ENCODE measurements at regions not wholly inside any gene's neighbourhood (a gene's known extent, or its start where the extent isn't known, plus 50 kb on each side); places are given as distances from the start of the nearest gene placed in this dataset.

- DNase-seq (no peak), ATAC-seq (no peak)
- Mint-ChIP-seq H3K4me3 (peak overlapping the region; percentile 81 to 88), H3K4me1 (peaks cover 74% of the 10 kb centered on the region), H3K9me3 (no peaks in the 10 kb centered on the region), H3K27ac (peak overlapping the region; percentile 88 to 94), H3K27me3 (no peaks in the 10 kb centered on the region)
These were observed 75.8 kb downstream of the DAD1 start for GRCh38 chr14:22513066-22513812.

GRCh38 chr14:22512106-22512814 lies 76.8 kb downstream of the DAD1 start:
- Mint-ChIP-seq H3K4me1 (peaks cover 66% of the 10 kb centered on the region), H3K27me3 (no peaks in the 10 kb centered on the region), H3K9me3 (no peaks in the 10 kb centered on the region), H3K4me3 (peak overlapping the region; percentile 81 to 88), H3K27ac (peak overlapping the region; percentile 74 to 87)
- DNase-seq (no peak), ATAC-seq (no peak)

GRCh38 chr14:22510527-22511110 lies 78.4 kb downstream of the DAD1 start:
- H3K27ac Mint-ChIP-seq, result peak overlapping the region; percentile 81 to 95
- H3K27me3 Mint-ChIP-seq, result no peaks in the 10 kb centered on the region
- H3K4me3 Mint-ChIP-seq, result peak overlapping the region; percentile 81 to 88
- no peak for ATAC-seq
- H3K9me3 Mint-ChIP-seq, result no peaks in the 10 kb centered on the region
- no peak for DNase-seq
- H3K4me1 Mint-ChIP-seq, result peaks cover 53% of the 10 kb centered on the region

GRCh38 chr14:22509751-22510300 lies 79.2 kb downstream of the DAD1 start:
- Mint-ChIP-seq H3K9me3 (no peaks in the 10 kb centered on the region), H3K4me1 (peaks cover 45% of the 10 kb centered on the region), H3K27ac (peak overlapping the region; percentile 81 to 95), H3K4me3 (peak overlapping the region; percentile 81 to 88), H3K27me3 (no peaks in the 10 kb centered on the region)
- no peak for DNase-seq
- ATAC-seq, result peak; percentile 50

GRCh38 chr14:22509036-22509709 lies 79.9 kb downstream of the DAD1 start:
- Mint-ChIP-seq H3K4me3 (peak overlapping the region; percentile 81 to 88), H3K27me3 (no peaks in the 10 kb centered on the region), H3K9me3 (no peaks in the 10 kb centered on the region), H3K27ac (peak overlapping the region; percentile 81 to 95), H3K4me1 (peaks cover 42% of the 10 kb centered on the region)
- DNase-seq (no peak), ATAC-seq (no peak)

- DNase-seq (no peak), ATAC-seq (no peak)
- Mint-ChIP-seq H3K9me3 (no peaks in the 10 kb centered on the region), H3K4me1 (peaks cover 44% of the 10 kb centered on the region), H3K27me3 (no peaks in the 10 kb centered on the region), H3K27ac (peak overlapping the region; percentile 81 to 95), H3K4me3 (peak overlapping the region; percentile 81 to 88)
These were observed 80.4 kb downstream of the DAD1 start for GRCh38 chr14:22508662-22509035.

- H3K4me1 Mint-ChIP-seq, result peaks cover 39% of the 10 kb centered on the region
- ATAC-seq (no peak), DNase-seq (no peak)
- H3K27me3 Mint-ChIP-seq, result no peaks in the 10 kb centered on the region
- H3K4me3 Mint-ChIP-seq, result peak overlapping the region; percentile 81 to 88
- peak overlapping the region; percentile 81 to 95 for H3K27ac Mint-ChIP-seq
- no peaks in the 10 kb centered on the region for H3K9me3 Mint-ChIP-seq
These were observed 80.9 kb downstream of the DAD1 start for GRCh38 chr14:22508150-22508457.

GRCh38 chr14:22506778-22507351 lies 82.2 kb downstream of the DAD1 start:
- H3K9me3 Mint-ChIP-seq, result no peaks in the 10 kb centered on the region
- H3K27me3 Mint-ChIP-seq, result no peaks in the 10 kb centered on the region
- H3K4me1 Mint-ChIP-seq, result peaks cover 30% of the 10 kb centered on the region
- peak overlapping the region; percentile 81 to 95 for H3K27ac Mint-ChIP-seq
- ATAC-seq, result peak; percentile 81
- DNase-seq, result no peak
- peak overlapping the region; percentile 81 to 88 for H3K4me3 Mint-ChIP-seq

- peaks cover 25% of the 10 kb centered on the region for H3K4me1 Mint-ChIP-seq
- ATAC-seq (no peak), DNase-seq (no peak)
- peak overlapping the region; percentile 81 to 88 for H3K4me3 Mint-ChIP-seq
- H3K9me3 Mint-ChIP-seq, result no peaks in the 10 kb centered on the region
- H3K27me3 Mint-ChIP-seq, result no peaks in the 10 kb centered on the region
- H3K27ac Mint-ChIP-seq, result peak overlapping the region; percentile 81 to 95
These were observed 82.7 kb downstream of the DAD1 start for GRCh38 chr14:22506378-22506710.

GRCh38 chr14:22505697-22506377 lies 83.2 kb downstream of the DAD1 start:
- Mint-ChIP-seq H3K27me3 (no peaks in the 10 kb centered on the region), H3K4me1 (peaks cover 25% of the 10 kb centered on the region), H3K27ac (peak overlapping the region; percentile 81 to 95), H3K4me3 (peak overlapping the region; percentile 81 to 88), H3K9me3 (no peaks in the 10 kb centered on the region)
- peak; percentile 48 for ATAC-seq
- no peak for DNase-seq

- Mint-ChIP-seq H3K27me3 (no peaks in the 10 kb centered on the region), H3K27ac (peak overlapping the region; percentile 14 to 95), H3K9me3 (no peaks in the 10 kb centered on the region), H3K4me1 (peaks cover 25% of the 10 kb centered on the region), H3K4me3 (peak overlapping the region; percentile 88 to 90)
- ATAC-seq, result no peak
- DNase-seq, result no peak
These were observed 83.7 kb downstream of the DAD1 start for GRCh38 chr14:22505309-22505696.

GRCh38 chr14:22502551-22502950 lies 86.5 kb downstream of the DAD1 start:
- ATAC-seq (no peak), DNase-seq (no peak)
- Mint-ChIP-seq H3K27ac (peak overlapping the region; percentile 89 to 94), H3K4me1 (peaks cover 17% of the 10 kb centered on the region), H3K4me3 (peak overlapping the region; percentile 88 to 90), H3K9me3 (no peaks in the 10 kb centered on the region), H3K27me3 (no peaks in the 10 kb centered on the region)

- peaks cover 17% of the 10 kb centered on the region for H3K4me1 Mint-ChIP-seq
These were observed 87.0 kb downstream of the DAD1 start for GRCh38 chr14:22502007-22502406.

GRCh38 chr14:22500954-22501726 lies 87.9 kb downstream of the DAD1 start:
- no peaks in the 10 kb centered on the region for H3K9me3 Mint-ChIP-seq
- no peaks in the 10 kb centered on the region for H3K27me3 Mint-ChIP-seq
- peak overlapping the region; percentile 88 to 90 for H3K4me3 Mint-ChIP-seq
- peaks cover 17% of the 10 kb centered on the region for H3K4me1 Mint-ChIP-seq
- H3K27ac Mint-ChIP-seq, result peak overlapping the region; percentile 71 to 96
- DNase-seq, result no peak
- ATAC-seq, result peak; percentile 37

More at GRCh38 chr14:22502007-22502406, 87.0 kb downstream of the DAD1 start:
- ATAC-seq (no peak), DNase-seq (no peak)
- no peaks in the 10 kb centered on the region for H3K27me3 Mint-ChIP-seq
- H3K4me3 Mint-ChIP-seq, result peak overlapping the region; percentile 88 to 90
- H3K27ac Mint-ChIP-seq, result peak overlapping the region; percentile 67 to 82
- H3K9me3 Mint-ChIP-seq, result no peaks in the 10 kb centered on the region

Measured in stimulated activated naive CD8-positive, alpha-beta T cell treated with anti-CD3 and anti-CD28 coated beads, Interleukin-15, amount 100 ng/mL, for 72 hours (primary cell).